ENCODE measurements at regions not wholly inside any gene's neighbourhood (a gene's known extent, or its start where the extent isn't known, plus 50 kb on each side); places are given as distances from the start of the nearest gene placed in this dataset.

GRCh38 chr11:26234451-26234850, 97.5 kb upstream of the ANO3 start:
- Histone ChIP-seq H3K4me3 (ENCODE audit: low read depth, low read length) (no peak overlapping the region), H3K36me3 (replicated peaks) (no peaks in the 10 kb centered on the region), H3K27me3 (replicated peaks) (no peaks in the 10 kb centered on the region), H3K27ac (no peak overlapping the region)
- DNase-seq = no peak
- TF ChIP-seq, protein P1, sequence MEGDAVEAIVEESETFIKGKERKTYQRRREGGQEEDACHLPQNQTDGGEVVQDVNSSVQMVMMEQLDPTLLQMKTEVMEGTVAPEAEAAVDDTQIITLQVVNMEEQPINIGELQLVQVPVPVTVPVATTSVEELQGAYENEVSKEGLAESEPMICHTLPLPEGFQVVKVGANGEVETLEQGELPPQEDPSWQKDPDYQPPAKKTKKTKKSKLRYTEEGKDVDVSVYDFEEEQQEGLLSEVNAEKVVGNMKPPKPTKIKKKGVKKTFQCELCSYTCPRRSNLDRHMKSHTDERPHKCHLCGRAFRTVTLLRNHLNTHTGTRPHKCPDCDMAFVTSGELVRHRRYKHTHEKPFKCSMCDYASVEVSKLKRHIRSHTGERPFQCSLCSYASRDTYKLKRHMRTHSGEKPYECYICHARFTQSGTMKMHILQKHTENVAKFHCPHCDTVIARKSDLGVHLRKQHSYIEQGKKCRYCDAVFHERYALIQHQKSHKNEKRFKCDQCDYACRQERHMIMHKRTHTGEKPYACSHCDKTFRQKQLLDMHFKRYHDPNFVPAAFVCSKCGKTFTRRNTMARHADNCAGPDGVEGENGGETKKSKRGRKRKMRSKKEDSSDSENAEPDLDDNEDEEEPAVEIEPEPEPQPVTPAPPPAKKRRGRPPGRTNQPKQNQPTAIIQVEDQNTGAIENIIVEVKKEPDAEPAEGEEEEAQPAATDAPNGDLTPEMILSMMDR (IDR thresholded peaks at IDR 0.05; ENCODE audit: low read depth, low read length, missing control alignments) = no peak
- in situ Hi-C loops (cut with HindIII; ENCODE audit: low pct_ligation_motif_present, low sequenced_read_pairs) = no loop called here

DNA sequence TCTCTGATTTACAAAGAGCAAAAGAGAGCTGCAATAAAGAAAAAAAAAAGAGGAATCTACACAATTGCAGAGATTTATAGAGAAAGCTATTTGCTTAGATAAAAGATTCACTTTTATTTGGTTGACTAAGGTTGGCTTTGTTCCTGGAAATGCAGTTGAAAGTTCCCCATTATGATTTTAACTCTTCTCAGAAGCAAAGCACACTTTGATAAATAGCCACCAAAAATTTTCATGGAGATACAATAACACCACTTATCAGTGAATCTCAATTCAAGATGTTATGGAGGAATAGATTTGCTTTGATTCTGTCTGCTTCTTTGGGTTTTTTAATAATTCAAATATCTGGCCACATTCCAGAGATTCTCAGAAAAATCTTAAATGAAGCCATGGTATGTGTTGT, 88.5 kb upstream of the ANO3 start:
- H3K27ac ChIP-seq = no peak overlapping the region
- TF ChIP-seq, protein P1 (IDR thresholded peaks at IDR 0.05; ENCODE audit: low read depth, low read length, missing control alignments) = no peak
- in situ Hi-C loops (cut with HindIII; ENCODE audit: low pct_ligation_motif_present, low sequenced_read_pairs) = no loop called here

DNA sequence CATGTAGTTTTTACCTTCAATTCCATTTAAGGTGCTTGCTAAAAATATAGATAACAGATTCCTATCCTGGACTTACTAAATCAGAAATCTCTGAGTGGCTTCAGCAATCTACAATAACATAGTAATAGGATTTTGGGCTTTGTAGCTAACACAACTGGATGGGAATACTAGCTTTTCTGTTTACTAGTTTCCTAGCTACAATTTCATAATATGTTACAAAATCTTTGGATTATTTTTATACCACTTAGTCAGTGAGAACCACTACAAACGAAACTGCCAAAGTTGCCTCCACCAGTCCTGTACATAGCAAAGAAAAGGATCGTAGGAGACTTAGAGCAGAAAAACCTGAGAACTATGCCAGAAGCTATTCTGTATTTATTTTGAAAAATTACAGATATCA, 87.7 kb upstream of the ANO3 start:
- TF ChIP-seq, protein P1 (IDR thresholded peaks at IDR 0.05; ENCODE audit: low read depth, low read length, missing control alignments) = no peak
- in situ Hi-C loops (cut with HindIII; ENCODE audit: low pct_ligation_motif_present, low sequenced_read_pairs) = no loop called here
- Histone ChIP-seq H3K4me3 (ENCODE audit: low read depth, low read length) (no peak overlapping the region), H3K27ac (no peak overlapping the region), H3K36me3 (replicated peaks) (no peaks in the 10 kb centered on the region), H3K27me3 (replicated peaks) (no peaks in the 10 kb centered on the region)
- DNase-seq = no peak

More for the DNA sequence above, 88.5 kb upstream of the ANO3 start:
- H3K4me3 ChIP-seq (ENCODE audit: low read depth, low read length) = no peak overlapping the region
- H3K27me3 ChIP-seq (replicated peaks) = no peaks in the 10 kb centered on the region
- no peak for DNase-seq
- H3K36me3 ChIP-seq (replicated peaks) = no peaks in the 10 kb centered on the region

GRCh38 chr11:26245046-26245445, 86.9 kb upstream of the ANO3 start:
- DNase-seq = no peak
- H3K4me3 ChIP-seq (ENCODE audit: low read depth, low read length) = no peak overlapping the region
- in situ Hi-C loops (cut with HindIII; ENCODE audit: low pct_ligation_motif_present, low sequenced_read_pairs) = no loop called here
- no peak overlapping the region for H3K27ac ChIP-seq
- no peaks in the 10 kb centered on the region for H3K27me3 ChIP-seq (replicated peaks)
- TF ChIP-seq, protein P1 (IDR thresholded peaks at IDR 0.05; ENCODE audit: low read depth, low read length, missing control alignments) = no peak
- H3K36me3 ChIP-seq (replicated peaks) = no peaks in the 10 kb centered on the region

DNA sequence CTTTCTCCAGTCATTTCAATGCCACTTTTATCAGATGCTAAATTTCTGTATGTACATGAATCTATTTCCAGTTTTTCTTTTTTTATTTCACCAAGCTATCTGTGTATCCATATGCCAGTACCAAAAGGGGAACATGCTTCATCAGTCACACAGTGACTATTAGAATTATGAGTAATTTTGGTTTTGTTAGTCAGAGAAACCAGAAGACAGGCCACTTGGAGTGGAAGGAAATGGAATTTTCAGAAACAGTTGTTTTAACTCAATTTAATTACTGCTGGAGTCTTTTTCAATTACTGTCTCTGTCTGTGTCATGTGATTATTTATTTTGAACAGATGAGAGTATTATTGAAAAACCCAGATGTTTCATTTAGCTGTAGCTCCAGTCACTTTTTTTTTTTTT, 84.6 kb upstream of the ANO3 start:
- TF ChIP-seq, protein P1 (IDR thresholded peaks at IDR 0.05; ENCODE audit: low read depth, low read length, missing control alignments) = no peak
- no peak for DNase-seq
- Histone ChIP-seq H3K27ac (no peak overlapping the region), H3K27me3 (replicated peaks) (no peaks in the 10 kb centered on the region), H3K36me3 (replicated peaks) (no peaks in the 10 kb centered on the region), H3K4me3 (ENCODE audit: low read depth, low read length) (no peak overlapping the region)
- in situ Hi-C loops (cut with HindIII; ENCODE audit: low pct_ligation_motif_present, low sequenced_read_pairs) = no loop called here

- Histone ChIP-seq H3K4me3 (ENCODE audit: low read depth, low read length) (no peak overlapping the region), H3K27me3 (replicated peaks) (no peaks in the 10 kb centered on the region), H3K27ac (no peak overlapping the region), H3K36me3 (replicated peaks) (no peaks in the 10 kb centered on the region)
- in situ Hi-C loops (cut with HindIII; ENCODE audit: low pct_ligation_motif_present, low sequenced_read_pairs) = no loop called here
- TF ChIP-seq, protein P1 (IDR thresholded peaks at IDR 0.05; ENCODE audit: low read depth, low read length, missing control alignments) = no peak
- no peak for DNase-seq
These were observed 83.3 kb upstream of the ANO3 start for GRCh38 chr11:26248661-26249060.

Data from brain microvascular endothelial cell (primary cell).